Osteocyte (in vitro differentiated cells): ENCODE measurements at regions not wholly inside any gene's neighbourhood (a gene's known extent, or its start where the extent isn't known, plus 50 kb on each side); places are given as distances from the start of the nearest gene placed in this dataset.

Experiments used
- DNase-seq: peaks from one replicate; pipeline ENCODE4 v3.0.0; 2021; ENCODE audit warnings: mixed read lengths; ENCODE audit not compliant: unreplicated experiment; ENCODE audit errors: extremely low spot score
- H3K27ac Mint-ChIP-seq: one replicate; pipeline ENCODE4 v1.8.0; 2021; ENCODE audit warnings: mild to moderate bottlenecking, mixed read lengths; ENCODE audit not compliant: unreplicated experiment
- H3K27me3 Mint-ChIP-seq: one replicate; pipeline ENCODE4 v1.8.0; 2021; ENCODE audit warnings: mixed read lengths; ENCODE audit not compliant: unreplicated experiment
- H3K36me3 Mint-ChIP-seq: one replicate; pipeline ENCODE4 v1.8.0; 2021; ENCODE audit warnings: mixed read lengths; ENCODE audit not compliant: unreplicated experiment
- H3K4me1 Mint-ChIP-seq: one replicate; pipeline ENCODE4 v1.8.0; 2021; ENCODE audit warnings: mixed read lengths; ENCODE audit not compliant: unreplicated experiment
- H3K4me3 Mint-ChIP-seq: one replicate; pipeline ENCODE4 v1.8.0; 2021; ENCODE audit warnings: mild to moderate bottlenecking, moderate library complexity, mixed read lengths; ENCODE audit not compliant: unreplicated experiment
- H3K9me3 Mint-ChIP-seq: one replicate; pipeline ENCODE4 v1.8.0; 2021; ENCODE audit warnings: mixed read lengths; ENCODE audit not compliant: unreplicated experiment
- CTCF ChIP-seq: fragments of 200-600 bp; sonication (generic); IDR thresholded peaks from 2 replicates; pipeline ENCODE4 v1.5.0; 2021; ENCODE audit warnings: antibody characterized with exemption, mild to moderate bottlenecking, moderate library complexity

GRCh38 chr4:26094911-26095310, 180.9 kb downstream of the SMIM20 start:
- no peaks in the 10 kb centered on the region for H3K36me3 Mint-ChIP-seq

GRCh38 chr4:26099967-26100366, 185.9 kb downstream of the SMIM20 start:
- Mint-ChIP-seq H3K4me3 (no peak overlapping the region), H3K27ac (no peak overlapping the region), H3K27me3 (peaks cover 23% of the 10 kb centered on the region), H3K9me3 (peaks cover 8% of the 10 kb centered on the region), H3K4me1 (no peaks in the 10 kb centered on the region), H3K36me3 (no peaks in the 10 kb centered on the region)
- DNase-seq = no peak
- TF ChIP-seq CTCF = no peak

More at GRCh38 chr4:26094911-26095310, 180.9 kb downstream of the SMIM20 start:
- DNase-seq = no peak
- H3K27me3 Mint-ChIP-seq = peaks cover 37% of the 10 kb centered on the region
- H3K27ac Mint-ChIP-seq = no peak overlapping the region
- peaks cover 15% of the 10 kb centered on the region for H3K9me3 Mint-ChIP-seq
- H3K4me1 Mint-ChIP-seq = no peaks in the 10 kb centered on the region
- TF ChIP-seq CTCF = no peak
- no peak overlapping the region for H3K4me3 Mint-ChIP-seq

- no peak for DNase-seq
- H3K27me3 Mint-ChIP-seq = peaks cover 20% of the 10 kb centered on the region
- H3K9me3 Mint-ChIP-seq = peaks cover 8% of the 10 kb centered on the region
- TF ChIP-seq CTCF = no peak
- H3K36me3 Mint-ChIP-seq = no peaks in the 10 kb centered on the region
- peaks cover 8% of the 10 kb centered on the region for H3K4me1 Mint-ChIP-seq
- no peak overlapping the region for H3K4me3 Mint-ChIP-seq
- H3K27ac Mint-ChIP-seq = no peak overlapping the region
Measured at GRCh38 chr4:26101011-26101410, 187.0 kb downstream of the SMIM20 start.

- no peaks in the 10 kb centered on the region for H3K36me3 Mint-ChIP-seq
- H3K27ac Mint-ChIP-seq = no peak overlapping the region
- H3K9me3 Mint-ChIP-seq = no peaks in the 10 kb centered on the region
- no peak for TF ChIP-seq CTCF
- H3K27me3 Mint-ChIP-seq = peaks cover 7% of the 10 kb centered on the region
- peaks cover 10% of the 10 kb centered on the region for H3K4me1 Mint-ChIP-seq
- DNase-seq = no peak
- no peak overlapping the region for H3K4me3 Mint-ChIP-seq
Measured at GRCh38 chr4:26104056-26104685, 190.2 kb downstream of the SMIM20 start.

- H3K36me3 Mint-ChIP-seq = no peaks in the 10 kb centered on the region
- no peak for DNase-seq
- peaks cover 8% of the 10 kb centered on the region for H3K27me3 Mint-ChIP-seq
- peaks cover 10% of the 10 kb centered on the region for H3K4me1 Mint-ChIP-seq
- peak overlapping the region; percentile 23 for H3K27ac Mint-ChIP-seq
- no peak for TF ChIP-seq CTCF
- H3K9me3 Mint-ChIP-seq = no peaks in the 10 kb centered on the region
- H3K4me3 Mint-ChIP-seq = no peak overlapping the region
Measured at GRCh38 chr4:26105337-26105736, 191.3 kb downstream of the SMIM20 start.
